Activated CD4-positive, CD25-positive, alpha-beta regulatory T cell treated with anti-CD3 and anti-CD28 coated beads, Interleukin-2, amount 50 U/mL, for 24 hours (primary cell): ENCODE measurements at regions not wholly inside any gene's neighbourhood (a gene's known extent, or its start where the extent isn't known, plus 50 kb on each side); places are given as distances from the start of the nearest gene placed in this dataset.
"Not testable (repeated sequence)": the region's sequence is repeated elsewhere in the genome, so short reads cannot be mapped to it uniquely, and the experiment has no call there.

ENCODE experiments used
- ATAC-seq, 2 donors: fragments of 150-1000 bp; cut with Tn5 transposase; one replicate each; pipeline ENCODE4 v1.10.0; 2021; ENCODE audit warnings: mild to moderate bottlenecking in 1 of 2, moderate library complexity in 1 of 2

DNA sequence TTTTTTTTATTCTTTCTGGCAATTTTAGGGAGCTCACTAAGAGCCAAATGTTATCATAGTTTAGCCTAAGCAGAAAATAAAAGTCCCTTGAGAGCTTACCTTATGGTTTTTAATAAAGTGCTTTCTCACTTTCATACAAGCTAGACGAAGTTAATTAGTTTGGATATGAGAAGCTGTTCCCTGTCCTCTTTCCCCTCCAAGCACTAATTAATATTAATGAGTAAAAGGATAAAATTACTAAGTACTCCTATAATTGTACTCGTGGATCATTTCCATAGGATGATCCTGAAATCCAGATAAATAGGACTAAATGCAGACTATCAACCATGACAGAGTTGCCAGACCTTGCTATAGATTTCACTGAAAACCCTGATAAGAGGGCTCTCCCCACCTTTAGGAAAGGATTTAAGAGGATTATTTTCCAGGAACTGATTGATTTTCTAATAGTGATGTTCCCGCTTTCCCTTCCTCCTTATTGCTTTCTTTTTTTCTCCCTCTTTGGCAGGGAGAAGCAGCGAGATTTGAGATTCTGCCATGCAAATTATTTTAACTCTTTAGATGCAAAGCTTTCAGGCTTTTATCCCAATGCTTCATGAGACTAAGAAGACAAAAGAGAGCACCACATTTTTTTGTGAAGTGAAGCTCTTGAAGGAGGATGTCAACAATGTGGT lies 58.3 kb upstream of the HECW1 start:
- no peak for ATAC-seq

DNA sequence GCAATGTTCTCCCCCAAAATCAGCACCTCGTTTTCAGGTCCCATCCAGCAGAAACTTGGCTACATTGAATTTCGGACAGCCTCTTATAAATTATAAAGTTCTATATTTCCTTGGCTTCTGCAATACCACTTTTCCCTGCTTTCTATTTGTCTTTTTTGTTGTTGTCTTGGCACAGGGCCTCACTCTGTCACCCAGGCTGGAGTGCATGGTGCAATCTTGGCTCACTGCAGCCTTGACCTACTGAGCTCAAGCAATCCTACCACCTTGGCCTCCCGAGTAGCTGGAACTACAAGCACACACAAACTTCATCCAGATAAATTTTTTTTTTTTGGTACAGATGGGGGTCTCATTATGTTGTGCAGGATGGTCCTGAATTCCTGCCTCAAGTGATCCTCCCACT lies 55.3 kb upstream of the HECW1 start:
- no peak for ATAC-seq

DNA sequence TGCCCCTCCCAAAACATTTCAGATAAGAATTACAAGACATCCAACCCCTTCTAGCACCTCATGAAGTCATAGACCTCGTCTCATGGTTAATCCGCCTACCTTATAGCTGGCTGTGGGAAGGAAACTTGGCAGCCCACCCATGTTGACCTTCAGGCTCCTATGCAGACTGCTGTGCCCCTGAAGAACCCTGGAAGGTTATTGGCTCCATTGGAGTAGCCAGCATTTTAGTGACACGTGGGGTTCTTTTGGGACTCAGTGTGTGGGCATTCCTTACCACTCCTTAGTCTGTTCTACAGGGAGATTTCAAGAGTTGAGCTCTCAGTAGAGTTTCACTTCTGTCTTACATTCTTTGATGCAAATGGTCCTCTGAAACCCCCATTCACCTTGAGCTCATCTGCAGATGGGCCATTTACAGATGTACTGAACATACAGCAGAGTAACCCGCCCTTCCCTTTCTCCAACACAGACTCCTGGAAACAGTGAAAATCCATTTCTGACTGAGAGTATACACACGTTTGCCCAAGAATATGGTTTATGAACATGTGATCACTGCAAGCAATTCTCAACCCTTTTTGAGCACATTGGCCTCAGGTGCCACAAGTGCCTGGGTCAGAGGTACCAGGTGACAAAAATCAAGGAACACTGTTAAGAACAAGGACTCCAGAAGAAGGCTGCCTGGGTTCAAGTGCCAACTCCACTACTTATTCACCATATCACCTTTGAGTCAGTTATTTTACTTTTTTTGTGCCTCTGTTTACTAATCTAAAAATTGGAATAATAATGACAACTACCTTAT lies 54.0 kb upstream of the HECW1 start:
- ATAC-seq = no peak

DNA sequence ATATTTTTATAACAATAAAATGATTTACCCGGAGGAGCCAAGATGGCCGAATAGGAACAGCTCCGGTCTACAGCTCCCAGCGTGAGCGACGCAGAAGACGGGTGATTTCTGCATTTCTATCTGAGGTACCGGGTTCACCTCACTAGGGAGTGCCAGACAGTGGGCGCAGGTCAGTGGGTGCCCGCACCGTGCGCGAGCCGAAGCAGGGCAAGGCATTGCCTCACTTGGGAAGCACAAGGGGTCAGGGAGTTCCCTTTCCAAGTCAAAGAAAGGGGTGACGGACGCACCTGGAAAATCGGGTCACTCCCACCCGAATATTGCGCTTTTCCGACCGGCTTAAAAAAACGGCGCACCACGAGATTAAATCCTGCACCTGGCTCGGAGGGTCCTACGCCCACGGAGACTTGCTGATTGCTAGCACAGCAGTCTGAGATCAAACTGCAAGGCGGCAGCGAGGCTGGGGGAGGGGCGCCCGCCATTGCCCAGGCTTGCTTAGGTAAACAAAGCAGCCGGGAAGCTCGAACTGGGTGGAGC lies 53.3 kb upstream of the HECW1 start:
- not testable (repeated sequence) for ATAC-seq
